IMR-90 (cell line): ENCODE measurements at regions not wholly inside any gene's neighbourhood (a gene's known extent, or its start where the extent isn't known, plus 50 kb on each side); places are given as distances from the start of the nearest gene placed in this dataset.

ENCODE experiments used
- BHLHE40 ChIP-seq: fragments of 150-350 bp; IDR thresholded peaks from 2 replicates; pipeline ENCODE4 v1.6.1; 2016; ENCODE audit warnings: mild to moderate bottlenecking, low read depth, low read length
- CEBPB ChIP-seq: IDR thresholded peaks from 2 replicates; pipeline ENCODE4 v1.6.1; 2012; ENCODE audit warnings: low read depth, low read length, improper control_type of control experiment
- CTCF ChIP-seq: conservative IDR thresholded peaks from 2 replicates; pipeline ENCODE4 v1.5.1; 2012; ENCODE audit warnings: mild to moderate bottlenecking, low read depth, low read length, improper control_type of control experiment
- ELK1 ChIP-seq: fragments of 150-350 bp; IDR thresholded peaks from 2 replicates; pipeline ENCODE4 v1.6.1; 2016; ENCODE audit warnings: low read depth, mild to moderate bottlenecking, low read length, moderate library complexity, borderline replicate concordance
- MXI1 ChIP-seq: IDR thresholded peaks from 2 replicates; pipeline ENCODE4 v1.6.1; 2012; ENCODE audit warnings: low read depth, mild to moderate bottlenecking, low read length, moderate library complexity, borderline replicate concordance
- POLR2A ChIP-seq: IDR thresholded peaks from 2 replicates; pipeline ENCODE4 v1.6.1; 2012; ENCODE audit warnings: mild to moderate bottlenecking, low read depth, low read length
- RAD21 ChIP-seq: IDR thresholded peaks from 2 replicates; pipeline ENCODE4 v1.6.1; 2012; ENCODE audit warnings: low read length, improper control_type of control experiment

GRCh38 chr1:163265547-163265946 is 56.2 kb upstream of the NUF2 start:
- TF ChIP-seq POLR2A = no peak
- TF ChIP-seq CTCF = no peak
- TF ChIP-seq CEBPB = no peak
- no peak for TF ChIP-seq ELK1
- TF ChIP-seq MXI1 = no peak
- no peak for TF ChIP-seq RAD21
- TF ChIP-seq BHLHE40 = no peak
